ENCODE measurements at regions not wholly inside any gene's neighbourhood (a gene's known extent, or its start where the extent isn't known, plus 50 kb on each side); places are given as distances from the start of the nearest gene placed in this dataset.

GRCh38 chr6:65790666-65791065 lies 83.6 kb upstream of the EYS start (continued):
- TF ChIP-seq CUX1 (CRISPR knock-in tag; IDR thresholded peaks at IDR 0.05) (no peak), DDX20 (tag; IDR thresholded peaks at IDR 0.05; ENCODE audit: low read depth) (no peak), HNRNPH1 (optimal IDR thresholded peaks at IDR 0.05; ENCODE audit: low read depth, low read length) (no peak), RBM34 (IDR thresholded peaks at IDR 0.05; ENCODE audit: borderline replicate concordance, insufficient read depth, low read length) (no peak), KDM5B (IDR thresholded peaks at IDR 0.05; ENCODE audit: insufficient replicate concordance, low read depth, low read length) (no peak), ZNF354B (CRISPR knock-in tag; IDR thresholded peaks at IDR 0.05) (no peak), ZNF436 (CRISPR knock-in tag; IDR thresholded peaks at IDR 0.05) (no peak)

Measured in K562 (cell line).